Pancreas (tissue), 10 donors: ENCODE measurements at regions not wholly inside any gene's neighbourhood (a gene's known extent, or its start where the extent isn't known, plus 50 kb on each side); places are given as distances from the start of the nearest gene placed in this dataset.

Experiments
- ATAC-seq, 4 donors: fragments of 200-7000 bp; cut with Tn5 transposase; one replicate each; pipeline versions ENCODE4 v1.8.0 to v1.9.1; 2020; ENCODE audit warnings: mild to moderate bottlenecking in 4 of 4, moderate library complexity in 4 of 4
- DNase-seq, 6 donors: peaks; one replicate each; pipeline ENCODE4 v3.0.0-alpha.2; 2020
- FAIRE-seq: peaks from 2 replicates; lab custom pipeline; 2012; peaks lifted over from hg19 to GRCh38; lab: Jason Lieb, UNC
- H3K27ac ChIP-seq, 4 donors: fragments of 200-600 bp; sonication (generic); 1 replicate in 3 of 4; 2 replicates in 1 of 4; pipeline versions ENCODE4 v1.5.0 to v1.8.0; 2020
- H3K27me3 ChIP-seq, 4 donors: fragments of 200-600 bp; one replicate each; pipeline ENCODE4 v1.8.0; 2021
- H3K36me3 ChIP-seq, 3 donors: fragments of 200-600 bp; sonication (generic) in 1 of 3; one replicate each; pipeline versions ENCODE4 v1.5.0 to v1.8.0; 2020 to 2021
- H3K4me1 ChIP-seq, 3 donors: fragments of 200-600 bp; one replicate each; pipeline ENCODE4 v1.8.0; 2021
- H3K4me3 ChIP-seq, 4 donors: fragments of 200-600 bp; sonication (generic) in 2 of 4; one replicate each; pipeline versions ENCODE4 v1.5.0 to v1.8.0; 2020 to 2021
- H3K9me3 ChIP-seq, 4 donors: fragments of 200-600 bp; one replicate each; pipeline ENCODE4 v1.8.0; 2021
- WGBS, 2 donors: extraction: QIAGEN DNeasy Blood & Tissue Kit; methylation state at CpG; one replicate each; pipeline ENCODE4 v1.1.7; 2013; 5-methylcytosine and 5-hydroxymethylcytosine counted together
- intact Hi-C, 3 donors: fragments of 100-400 bp; cut with DNase I; formaldehyde crosslinking; loops; one replicate each; pipeline versions ENCODE4 v1.11.1 to v1.14.2; 2022
- TF ChIP-seq, protein P1 (sequence below), 4 donors: fragments of 200-600 bp; sonication (generic) in 3 of 4; IDR thresholded peaks; one replicate each; pipeline versions ENCODE4 v1.5.0 to v1.8.0; 2021; ENCODE audit warnings: antibody characterized with exemption in 4 of 4
- donor health status: healthy with polysubstance abuse.
- donor health status: DM: no; HTN: no; CAD: no; lungs with moderate emphysema.
- donor health status: DM: no; HTN: no; CAD: no.
- donor health status: control.
- donor health status: control.
- donor health status: Bipolar disorder and iron deficiency.
- donor health status: DM: yes; HTN: yes; CAD: no.
- donor health status: DM: no; HTN: no; CAD: no.
- donor health status: DM: no; HTN: no; CAD: no.
- donor health status: DM: yes; HTN: yes; CAD: no.

- no peak overlapping the region for H3K27ac ChIP-seq
- ATAC-seq (no peak), DNase-seq (no peak), FAIRE-seq (no peak)
- TF ChIP-seq, protein P1, sequence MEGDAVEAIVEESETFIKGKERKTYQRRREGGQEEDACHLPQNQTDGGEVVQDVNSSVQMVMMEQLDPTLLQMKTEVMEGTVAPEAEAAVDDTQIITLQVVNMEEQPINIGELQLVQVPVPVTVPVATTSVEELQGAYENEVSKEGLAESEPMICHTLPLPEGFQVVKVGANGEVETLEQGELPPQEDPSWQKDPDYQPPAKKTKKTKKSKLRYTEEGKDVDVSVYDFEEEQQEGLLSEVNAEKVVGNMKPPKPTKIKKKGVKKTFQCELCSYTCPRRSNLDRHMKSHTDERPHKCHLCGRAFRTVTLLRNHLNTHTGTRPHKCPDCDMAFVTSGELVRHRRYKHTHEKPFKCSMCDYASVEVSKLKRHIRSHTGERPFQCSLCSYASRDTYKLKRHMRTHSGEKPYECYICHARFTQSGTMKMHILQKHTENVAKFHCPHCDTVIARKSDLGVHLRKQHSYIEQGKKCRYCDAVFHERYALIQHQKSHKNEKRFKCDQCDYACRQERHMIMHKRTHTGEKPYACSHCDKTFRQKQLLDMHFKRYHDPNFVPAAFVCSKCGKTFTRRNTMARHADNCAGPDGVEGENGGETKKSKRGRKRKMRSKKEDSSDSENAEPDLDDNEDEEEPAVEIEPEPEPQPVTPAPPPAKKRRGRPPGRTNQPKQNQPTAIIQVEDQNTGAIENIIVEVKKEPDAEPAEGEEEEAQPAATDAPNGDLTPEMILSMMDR (IDR thresholded peaks at IDR 0.05): no peak
- 71 to 77% methylated on average over 12 of the region's 12 CpGs for WGBS, 2 donors
- no peak overlapping the region for H3K4me3 ChIP-seq
- H3K4me1 ChIP-seq: no peaks in the 10 kb centered on the region
- no peaks in the 10 kb centered on the region for H3K27me3 ChIP-seq
- H3K9me3 ChIP-seq: no peaks in the 10 kb centered on the region
- H3K36me3 ChIP-seq: no peaks in the 10 kb centered on the region
- intact Hi-C loops: no loop called here
Measured at GRCh38 chr1:200464784-200465400, 55.1 kb upstream of the ZNF281 start.
